K562 (cell line): ENCODE measurements at regions not wholly inside any gene's neighbourhood (a gene's known extent, or its start where the extent isn't known, plus 50 kb on each side); places are given as distances from the start of the nearest gene placed in this dataset.

Source experiments
- ATAC-seq: fragments of 200-7000 bp; cut with Tn5 transposase; 3 replicates; pipeline ENCODE4 v1.9.1; 2020; ENCODE audit warnings: moderate library complexity
- BruUV-seq: library from RNA; stranded (reverse); fragments of 400-500 nt; replicated peaks from 2 replicates; lab custom pipeline; 2021; lab: Mats Ljungman, UMichigan
- CTCF ChIA-PET: fragments of 300-600 bp; formaldehyde crosslinking; extraction: SDS; loops from one replicate; lab custom pipeline; 2021; ENCODE audit warnings: low intra/inter-chr PET ratio; lab: Yijun Ruan, JAX
- POLR2A ChIA-PET: fragments of 300-600, 350-650 bp; sonication (Branson Sonifier 250); formaldehyde crosslinking; extraction: SDS; loops from one replicate; lab custom pipeline; 2021; ENCODE audit warnings: antibody characterized with exemption, inconsistent platforms; lab: Yijun Ruan, JAX
- DNase-seq, 4 experiments: peaks; one replicate each; pipeline versions ENCODE4 v3.0.0 to v3.0.0-alpha.2; 2011 to 2018; ENCODE audit warnings: low spot score in 3 of 4, mixed read lengths in 3 of 4; ENCODE audit errors: extremely low read depth in 1 of 4
- FAIRE-seq: peaks from 2 replicates; lab custom pipeline; 2011; peaks lifted over from hg19 to GRCh38; lab: Jason Lieb, UNC
- H2AFZ ChIP-seq: 2 replicates; pipeline ENCODE4 v1.6.0; 2011; ENCODE audit warnings: low read depth, low read length, control low read depth, inconsistent platforms
- H3K27ac ChIP-seq: fragments of 200-600 bp; 3 replicates; pipeline ENCODE4 v1.8.0; 2011; ENCODE audit warnings: low read depth, mild to moderate bottlenecking, control low read depth, inconsistent platforms, low read length, moderate library complexity, mixed read lengths; ENCODE audit errors: extremely low read depth
- H3K27me3 ChIP-seq, 2 experiments: fragments of 300-600 bp in 1 of 2; 2 replicates in 1 of 2; 3 replicates in 1 of 2; pipeline versions ENCODE4 v1.6.0 to v1.8.0; 2011; ENCODE audit warnings: inconsistent platforms in 2 of 2, low read length in 2 of 2, mild to moderate bottlenecking in 1 of 2, mixed read lengths in 1 of 2, moderate library complexity in 1 of 2; ENCODE audit not compliant: control insufficient read depth in 2 of 2, insufficient read depth in 2 of 2
- H3K36me3 ChIP-seq: fragments of 300-600 bp; 3 replicates; pipeline ENCODE4 v1.8.0; 2011; ENCODE audit warnings: mild to moderate bottlenecking, low read length, inconsistent platforms; ENCODE audit not compliant: control insufficient read depth, insufficient read depth
- H3K4me1 ChIP-seq, 2 experiments: fragments of 200-600 bp in 1 of 2; replicated peaks in 1 of 2; 2 replicates in 1 of 2; 3 replicates in 1 of 2; pipeline versions ENCODE4 v1.5.1 to v1.8.0; 2011; ENCODE audit warnings: inconsistent platforms in 2 of 2, low read length in 2 of 2, mild to moderate bottlenecking in 1 of 2, mixed read lengths in 1 of 2, moderate library complexity in 1 of 2; ENCODE audit not compliant: control insufficient read depth in 2 of 2, insufficient read depth in 2 of 2
- H3K4me2 ChIP-seq: 2 replicates; pipeline ENCODE4 v1.6.1; 2011; ENCODE audit warnings: low read length, control low read depth, inconsistent platforms, mixed read lengths; ENCODE audit not compliant: insufficient read depth
- H3K4me3 ChIP-seq: fragments of 200-600 bp; sonication (generic), shearing (Covaris generic); 2 replicates; pipeline ENCODE4 v1.5.1; 2016; ENCODE audit warnings: control low read depth, inconsistent platforms
- H3K79me2 ChIP-seq: fragments of 200-600 bp; 3 replicates; pipeline ENCODE4 v1.8.0; 2011; ENCODE audit warnings: low read length, inconsistent platforms; ENCODE audit not compliant: control insufficient read depth, insufficient read depth
- H3K9ac ChIP-seq, 2 experiments: 2 replicates each; pipeline versions ENCODE4 v1.6.0 to v1.6.1; 2011; ENCODE audit warnings: low read depth in 2 of 2, low read length in 2 of 2, control low read depth in 1 of 2, inconsistent platforms in 1 of 2, mild to moderate bottlenecking in 1 of 2, mixed read lengths in 1 of 2; ENCODE audit not compliant: insufficient read depth in 1 of 2
- H3K9me1 ChIP-seq: one replicate; pipeline ENCODE4 v1.6.0; 2011; ENCODE audit warnings: inconsistent platforms, mild to moderate bottlenecking, low read length, moderate library complexity; ENCODE audit not compliant: control insufficient read depth, insufficient read depth
- H3K9me3 ChIP-seq: replicated peaks from 2 replicates; pipeline ENCODE4 v1.5.1; 2011; ENCODE audit warnings: low read depth, low read length, inconsistent platforms; ENCODE audit not compliant: control insufficient read depth, insufficient read depth
- H4K20me1 ChIP-seq: replicated peaks from 2 replicates; pipeline ENCODE4 v1.6.1; 2011; ENCODE audit warnings: low read length, inconsistent platforms, mixed read lengths; ENCODE audit not compliant: control insufficient read depth, insufficient read depth
- CREB3 ChIP-seq: fragments of 450-650 bp; conservative IDR thresholded peaks from 2 replicates; pipeline ENCODE4 v1.6.1; 2016; ENCODE audit warnings: missing genetic modification characterization, low read depth, mild to moderate bottlenecking, missing compliant biosample characterization, moderate library complexity
- DACH1 ChIP-seq: fragments of 450-650 bp; IDR thresholded peaks from 2 replicates; pipeline ENCODE4 v1.6.1; 2018; ENCODE audit not compliant: partially characterized antibody
- ELF1 ChIP-seq: fragments of 200-800 bp; sonication (Bioruptor generic); IDR thresholded peaks from 2 replicates; pipeline ENCODE4 v1.6.1; 2016; ENCODE audit warnings: missing genetic modification characterization, missing compliant biosample characterization
- EP300 ChIP-seq: IDR thresholded peaks from 2 replicates; pipeline ENCODE4 v1.6.1; 2012; ENCODE audit warnings: low read length, improper control_type of control experiment
- POLR2B ChIP-seq: fragments of 450-650 bp; IDR thresholded peaks from 2 replicates; pipeline ENCODE4 v1.6.1; 2018; ENCODE audit warnings: low read depth; ENCODE audit not compliant: partially characterized antibody
- PURB ChIP-seq: sonication (generic); formaldehyde crosslinking; IDR thresholded peaks from 2 replicates; pipeline ENCODE4 v1.9.0; 2021; ENCODE audit warnings: low read depth, mild to moderate bottlenecking, missing genetic modification reagents
- TFAM ChIP-seq: fragments of 250-450 bp; sonication (Bioruptor Pico); conservative IDR thresholded peaks from 2 replicates; pipeline ENCODE4 v1.5.0; 2021; ENCODE audit warnings: mild to moderate bottlenecking, moderate library complexity
- WGBS: fragments of 100-300 bp; shearing (Covaris generic); methylation state at CpG from one replicate; pipeline ENCODE4 v1.1.6; 2016; ENCODE audit warnings: low coverage, mixed read lengths; ENCODE audit not compliant: insufficient coverage; ENCODE audit errors: missing lambda C conversion rate; 5-methylcytosine and 5-hydroxymethylcytosine counted together
- in situ Hi-C: fragments of 300-500 bp; cut with MboI; formaldehyde crosslinking; loops from 4 replicates; pipeline ENCODE4 v1.15.0; 2018; ENCODE audit warnings: inconsistent platforms, mixed read lengths
- intact Hi-C: fragments of 100-400 bp; cut with micrococcal nuclease; formaldehyde crosslinking; loops from 2 replicates; pipeline ENCODE4 v1.14.2; 2022

- Histone ChIP-seq H4K20me1 (0 out of 2 replicates have a peak, but pooled peaks cover 4% of the 10 kb centered on the region), H2AFZ (no peak overlapping the region), H3K9me1 (no peaks in the 10 kb centered on the region), H3K4me2 (no peak overlapping the region), H3K4me3 (no peak overlapping the region), H3K9me3 (no peaks in the 10 kb centered on the region), H3K36me3 (no peaks in the 10 kb centered on the region), H3K27me3 (peaks cover 0 to 9% of the 10 kb centered on the region in 2 experiments; a peak in 2 of 5 replicates), H3K4me1 (no peaks in the 10 kb centered on the region)
- 0% methylated on average over 3 of the region's 3 CpGs for WGBS
- ATAC-seq (no peak), DNase-seq (no peak), FAIRE-seq (no peak)
- POLR2A ChIA-PET = no interaction called here
- intact Hi-C loops = no loop called here
- BruUV-seq = no TSS peak
- CTCF ChIA-PET = no interaction called here
- TF ChIP-seq CREB3 (tag) (no peak), PURB (CRISPR knock-in tag) (no peak), POLR2B (no peak), ELF1 (tag) (no peak), TFAM (CRISPR knock-in tag) (no peak), EP300 (no peak), DACH1 (no peak)
- TF ChIP-seq, all 486 proteins: peak for 0
- in situ Hi-C loops = no loop called here
- H3K9ac ChIP-seq = no peak overlapping the region
- no peaks in the 10 kb centered on the region for H3K79me2 ChIP-seq
- no peak overlapping the region for H3K27ac ChIP-seq
These were observed 474.5 kb downstream of the ZSWIM6 start for GRCh38 chr5:61806491-61807020.
